ENCODE measurements at regions not wholly inside any gene's neighbourhood (a gene's known extent, or its start where the extent isn't known, plus 50 kb on each side); places are given as distances from the start of the nearest gene placed in this dataset.

GRCh38 chr1:199817266-199817665 lies 210.2 kb upstream of the NR5A2 start:
- Histone ChIP-seq H3K4me1 (ENCODE audit: insufficient read depth, low read length, severe bottlenecking) (no peaks in the 10 kb centered on the region), H2AFZ (ENCODE audit: low read length) (no peak overlapping the region), H4K20me1 (ENCODE audit: insufficient read depth, low read length) (no peaks in the 10 kb centered on the region), H3K9ac (ENCODE audit: low read length) (no peak overlapping the region), H3K4me3 (ENCODE audit: low read depth, low read length, poor library complexity, severe bottlenecking) (no peak overlapping the region), H3K27me3 (ENCODE audit: insufficient read depth, low read length) (0 out of 2 replicates have a peak, but pooled peaks cover 7% of the 10 kb centered on the region), H3K4me2 (ENCODE audit: low read length) (no peak overlapping the region), H3F3A (ENCODE audit: insufficient read depth, low read length) (no peaks in the 10 kb centered on the region), H3K27ac (ENCODE audit: low read depth, low read length, poor library complexity, severe bottlenecking) (no peak overlapping the region), H3K9me3 (ENCODE audit: low read length) (no peaks in the 10 kb centered on the region), H3K36me3 (ENCODE audit: insufficient read depth, low read length) (no peaks in the 10 kb centered on the region), H3K9me2 (ENCODE audit: low read depth, low read length) (no peaks in the 10 kb centered on the region), H3K79me2 (ENCODE audit: insufficient read depth, low read length) (no peaks in the 10 kb centered on the region)
- TF ChIP-seq CTCF (IDR thresholded peaks at IDR 0.05; ENCODE audit: low read length) (no peak), EZH2 (IDR thresholded peaks at IDR 0.05; ENCODE audit: borderline replicate concordance, low read length) (no peak)

GRCh38 chr1:199821029-199821779 lies 206.3 kb upstream of the NR5A2 start:
- Histone ChIP-seq H3F3A (ENCODE audit: insufficient read depth, low read length) (no peaks in the 10 kb centered on the region), H3K9me3 (ENCODE audit: low read length) (no peaks in the 10 kb centered on the region), H3K4me2 (ENCODE audit: low read length) (no peak overlapping the region), H4K20me1 (ENCODE audit: insufficient read depth, low read length) (no peaks in the 10 kb centered on the region), H3K9ac (ENCODE audit: low read length) (no peak overlapping the region), H3K9me2 (ENCODE audit: low read depth, low read length) (no peaks in the 10 kb centered on the region), H3K27ac (ENCODE audit: low read depth, low read length, poor library complexity, severe bottlenecking) (no peak overlapping the region), H3K79me2 (ENCODE audit: insufficient read depth, low read length) (no peaks in the 10 kb centered on the region), H3K4me3 (ENCODE audit: low read depth, low read length, poor library complexity, severe bottlenecking) (no peak overlapping the region), H3K27me3 (ENCODE audit: insufficient read depth, low read length) (0 out of 2 replicates have a peak, but pooled peaks cover 7% of the 10 kb centered on the region), H3K36me3 (ENCODE audit: insufficient read depth, low read length) (no peaks in the 10 kb centered on the region), H3K4me1 (ENCODE audit: insufficient read depth, low read length, severe bottlenecking) (no peaks in the 10 kb centered on the region), H2AFZ (ENCODE audit: low read length) (no peak overlapping the region)
- TF ChIP-seq EZH2 (IDR thresholded peaks at IDR 0.05; ENCODE audit: borderline replicate concordance, low read length) = no peak

DNA sequence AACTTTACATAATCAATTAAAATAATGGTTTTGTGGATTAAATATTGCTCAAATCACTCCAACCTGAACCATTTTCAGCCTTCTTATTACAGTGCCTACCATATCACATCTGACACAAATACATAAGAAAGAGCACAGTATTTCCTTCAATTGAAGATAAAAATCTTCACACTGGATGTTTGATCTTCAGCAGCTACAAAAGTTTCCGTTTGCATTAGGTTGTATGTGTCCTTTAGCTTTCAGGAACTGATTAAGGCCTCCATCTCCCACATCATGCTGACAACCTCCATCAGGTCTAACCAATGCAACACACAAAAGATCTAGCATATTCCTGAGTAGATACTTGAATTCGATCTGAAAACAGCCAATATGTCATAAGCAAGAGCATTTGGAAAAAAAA lies 195.1 kb upstream of the NR5A2 start:
- TF ChIP-seq EZH2 (IDR thresholded peaks at IDR 0.05; ENCODE audit: borderline replicate concordance, low read length) = no peak
- TF ChIP-seq CTCF (IDR thresholded peaks at IDR 0.05; ENCODE audit: low read length) = no peak
- Histone ChIP-seq H3F3A (ENCODE audit: insufficient read depth, low read length) (no peaks in the 10 kb centered on the region), H3K36me3 (ENCODE audit: insufficient read depth, low read length) (no peaks in the 10 kb centered on the region), H2AFZ (ENCODE audit: low read length) (no peak overlapping the region), H3K27ac (ENCODE audit: low read depth, low read length, poor library complexity, severe bottlenecking) (no peak overlapping the region), H4K20me1 (ENCODE audit: insufficient read depth, low read length) (no peaks in the 10 kb centered on the region), H3K9me3 (ENCODE audit: low read length) (no peaks in the 10 kb centered on the region), H3K4me2 (ENCODE audit: low read length) (no peak overlapping the region), H3K27me3 (ENCODE audit: insufficient read depth, low read length) (no peaks in the 10 kb centered on the region), H3K9me2 (ENCODE audit: low read depth, low read length) (no peaks in the 10 kb centered on the region), H3K9ac (ENCODE audit: low read length) (no peak overlapping the region), H3K79me2 (ENCODE audit: insufficient read depth, low read length) (no peaks in the 10 kb centered on the region), H3K4me3 (ENCODE audit: low read depth, low read length, poor library complexity, severe bottlenecking) (no peak overlapping the region), H3K4me1 (ENCODE audit: insufficient read depth, low read length, severe bottlenecking) (no peaks in the 10 kb centered on the region)

- H3K4me3 ChIP-seq (ENCODE audit: low read depth, low read length, poor library complexity, severe bottlenecking) = no peak overlapping the region
- H2AFZ ChIP-seq (ENCODE audit: low read length) = no peak overlapping the region
- H3K9me3 ChIP-seq (ENCODE audit: low read length) = no peaks in the 10 kb centered on the region
- TF ChIP-seq EZH2 (IDR thresholded peaks at IDR 0.05; ENCODE audit: borderline replicate concordance, low read length) = no peak
- no peak for TF ChIP-seq CTCF (IDR thresholded peaks at IDR 0.05; ENCODE audit: low read length)
- no peak overlapping the region for H3K4me2 ChIP-seq (ENCODE audit: low read length)
- H3K9me2 ChIP-seq (ENCODE audit: low read depth, low read length) = no peaks in the 10 kb centered on the region
- H3K4me1 ChIP-seq (ENCODE audit: insufficient read depth, low read length, severe bottlenecking) = no peaks in the 10 kb centered on the region
- no peak overlapping the region for H3K9ac ChIP-seq (ENCODE audit: low read length)
- no peaks in the 10 kb centered on the region for H4K20me1 ChIP-seq (ENCODE audit: insufficient read depth, low read length)
- no peaks in the 10 kb centered on the region for H3K27me3 ChIP-seq (ENCODE audit: insufficient read depth, low read length)
- H3K36me3 ChIP-seq (ENCODE audit: insufficient read depth, low read length) = no peaks in the 10 kb centered on the region
- H3F3A ChIP-seq (ENCODE audit: insufficient read depth, low read length) = no peaks in the 10 kb centered on the region
- H3K79me2 ChIP-seq (ENCODE audit: insufficient read depth, low read length) = no peaks in the 10 kb centered on the region
- no peak overlapping the region for H3K27ac ChIP-seq (ENCODE audit: low read depth, low read length, poor library complexity, severe bottlenecking)
These were observed 192.8 kb upstream of the NR5A2 start for GRCh38 chr1:199834711-199835110.

Measured in OCI-LY1 (cell line).